ENCODE measurements at regions not wholly inside any gene's neighbourhood (a gene's known extent, or its start where the extent isn't known, plus 50 kb on each side); places are given as distances from the start of the nearest gene placed in this dataset.

- TF ChIP-seq, protein P1, sequence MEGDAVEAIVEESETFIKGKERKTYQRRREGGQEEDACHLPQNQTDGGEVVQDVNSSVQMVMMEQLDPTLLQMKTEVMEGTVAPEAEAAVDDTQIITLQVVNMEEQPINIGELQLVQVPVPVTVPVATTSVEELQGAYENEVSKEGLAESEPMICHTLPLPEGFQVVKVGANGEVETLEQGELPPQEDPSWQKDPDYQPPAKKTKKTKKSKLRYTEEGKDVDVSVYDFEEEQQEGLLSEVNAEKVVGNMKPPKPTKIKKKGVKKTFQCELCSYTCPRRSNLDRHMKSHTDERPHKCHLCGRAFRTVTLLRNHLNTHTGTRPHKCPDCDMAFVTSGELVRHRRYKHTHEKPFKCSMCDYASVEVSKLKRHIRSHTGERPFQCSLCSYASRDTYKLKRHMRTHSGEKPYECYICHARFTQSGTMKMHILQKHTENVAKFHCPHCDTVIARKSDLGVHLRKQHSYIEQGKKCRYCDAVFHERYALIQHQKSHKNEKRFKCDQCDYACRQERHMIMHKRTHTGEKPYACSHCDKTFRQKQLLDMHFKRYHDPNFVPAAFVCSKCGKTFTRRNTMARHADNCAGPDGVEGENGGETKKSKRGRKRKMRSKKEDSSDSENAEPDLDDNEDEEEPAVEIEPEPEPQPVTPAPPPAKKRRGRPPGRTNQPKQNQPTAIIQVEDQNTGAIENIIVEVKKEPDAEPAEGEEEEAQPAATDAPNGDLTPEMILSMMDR (IDR thresholded peaks at IDR 0.05; ENCODE audit: insufficient read depth in 1 of 2, low read depth in 1 of 2, low read length in 1 of 2, severe bottlenecking in 1 of 2, unreplicated experiment in 1 of 2), result no peak
- POLR2A ChIA-PET, result no interaction called here
- no peaks in the 10 kb centered on the region for H3K36me3 Mint-ChIP-seq (ENCODE audit: insufficient read depth, unreplicated experiment)
- H3K9me3 Mint-ChIP-seq (ENCODE audit: unreplicated experiment), result no peaks in the 10 kb centered on the region
- Histone ChIP-seq H3K36me3 (ENCODE audit: control insufficient read depth, insufficient read depth, low read length) (no peaks in the 10 kb centered on the region), H3K9me3 (0 out of 2 replicates have a peak, but pooled peaks cover 2% of the 10 kb centered on the region), H3K4me3 (ENCODE audit: low read depth, low read length) (no peak overlapping the region), H3K27me3 (replicated peaks; ENCODE audit: control insufficient read depth, insufficient read depth, low read length) (no peaks in the 10 kb centered on the region), H3K4me1 (peaks cover 22% of the 10 kb centered on the region)
- BruUV-seq (replicated peaks), result no TSS peak
- H3K27me3 Mint-ChIP-seq (ENCODE audit: insufficient read depth, unreplicated experiment), result no peaks in the 10 kb centered on the region
- H3K4me1 Mint-ChIP-seq (ENCODE audit: low read depth, unreplicated experiment), result peaks cover 22% of the 10 kb centered on the region
- intact Hi-C loops (cut with micrococcal nuclease; ENCODE audit: unreplicated experiment), result loop anchor here (5.0 to 10.0 kb wide), 3 partner anchors 118 to 524 kb away; no protein-coding TSS in a partner anchor
- no peak overlapping the region for H3K27ac Mint-ChIP-seq (ENCODE audit: unreplicated experiment)
- no peak overlapping the region for H3K4me3 Mint-ChIP-seq (ENCODE audit: unreplicated experiment)
- no peak for DNase-seq
- CTCF ChIA-PET, result no interaction called here
Measured at GRCh38 chr13:40060296-40061007, 405.0 kb downstream of the COG6 start.

DNA sequence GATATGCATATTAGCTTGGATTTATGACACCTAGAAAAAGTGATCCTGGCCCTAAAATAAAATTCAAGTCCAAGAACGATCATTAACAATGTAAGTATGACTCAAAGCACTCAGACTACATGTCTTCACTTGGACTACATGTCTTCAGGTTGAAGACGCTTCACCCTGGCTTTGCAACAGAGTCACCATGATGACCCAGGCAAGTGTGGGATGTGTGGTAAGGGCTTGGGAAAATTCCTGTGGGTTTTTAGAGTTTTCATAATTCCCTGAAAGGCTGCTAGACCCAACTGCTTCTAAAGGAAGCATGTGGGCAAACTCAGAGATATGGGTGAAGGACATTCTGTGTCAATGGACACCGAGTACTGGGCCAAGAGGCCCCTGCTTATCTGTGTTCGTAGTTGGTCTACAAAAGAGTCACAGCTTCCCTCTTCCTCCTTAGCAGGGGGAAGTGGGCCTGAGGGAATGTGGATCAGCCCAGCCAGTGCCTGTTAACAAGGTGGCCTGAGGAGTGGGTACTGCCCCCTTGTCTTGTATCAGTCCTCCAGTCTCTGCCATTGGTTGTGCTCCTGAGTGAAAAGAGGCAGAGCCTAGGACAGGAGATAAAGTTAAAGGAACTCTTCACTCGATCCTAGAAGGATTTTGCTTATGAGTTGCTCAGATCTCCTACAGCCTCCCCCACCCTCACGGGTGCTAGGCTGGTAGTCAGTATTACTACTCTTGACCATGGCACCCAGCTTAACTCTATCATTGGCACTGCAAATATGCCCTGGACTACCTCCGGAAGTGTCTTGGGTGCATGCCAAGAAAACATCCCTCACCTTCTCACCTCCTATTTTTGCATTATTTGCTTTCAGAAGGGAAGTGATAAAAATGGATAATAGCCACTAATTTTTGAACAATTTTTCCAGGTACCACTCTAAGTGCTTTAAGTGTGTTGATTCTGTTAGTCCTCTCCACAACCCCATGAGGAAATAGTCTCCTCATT is 406.3 kb downstream of the COG6 start:
- H3K4me3 Mint-ChIP-seq (ENCODE audit: unreplicated experiment), result no peak overlapping the region
- peaks cover 22% of the 10 kb centered on the region for H3K4me1 ChIP-seq
- no peaks in the 10 kb centered on the region for H3K9me3 Mint-ChIP-seq (ENCODE audit: unreplicated experiment)
- no peaks in the 10 kb centered on the region for H3K36me3 ChIP-seq (ENCODE audit: control insufficient read depth, insufficient read depth, low read length)
- POLR2A ChIA-PET, result no interaction called here
- intact Hi-C loops (cut with micrococcal nuclease; ENCODE audit: unreplicated experiment), result loop anchor here (5.0 to 10.0 kb wide), 3 partner anchors 119 to 523 kb away; no protein-coding TSS in a partner anchor
- no peaks in the 10 kb centered on the region for H3K27me3 Mint-ChIP-seq (ENCODE audit: insufficient read depth, unreplicated experiment)
- H3K4me1 Mint-ChIP-seq (ENCODE audit: low read depth, unreplicated experiment), result peaks cover 22% of the 10 kb centered on the region
- H3K4me3 ChIP-seq (ENCODE audit: low read depth, low read length), result no peak overlapping the region
- no peak for DNase-seq
- 0 out of 2 replicates have a peak, but pooled peaks cover 2% of the 10 kb centered on the region for H3K9me3 ChIP-seq
- BruUV-seq (replicated peaks), result no TSS peak
- no peak overlapping the region for H3K27ac Mint-ChIP-seq (ENCODE audit: unreplicated experiment)
- no peaks in the 10 kb centered on the region for H3K36me3 Mint-ChIP-seq (ENCODE audit: insufficient read depth, unreplicated experiment)
- CTCF ChIA-PET, result no interaction called here
- H3K27me3 ChIP-seq (replicated peaks; ENCODE audit: control insufficient read depth, insufficient read depth, low read length), result no peaks in the 10 kb centered on the region
- TF ChIP-seq, protein P1 (IDR thresholded peaks at IDR 0.05; ENCODE audit: insufficient read depth in 1 of 2, low read depth in 1 of 2, low read length in 1 of 2, severe bottlenecking in 1 of 2, unreplicated experiment in 1 of 2), result no peak

DNA sequence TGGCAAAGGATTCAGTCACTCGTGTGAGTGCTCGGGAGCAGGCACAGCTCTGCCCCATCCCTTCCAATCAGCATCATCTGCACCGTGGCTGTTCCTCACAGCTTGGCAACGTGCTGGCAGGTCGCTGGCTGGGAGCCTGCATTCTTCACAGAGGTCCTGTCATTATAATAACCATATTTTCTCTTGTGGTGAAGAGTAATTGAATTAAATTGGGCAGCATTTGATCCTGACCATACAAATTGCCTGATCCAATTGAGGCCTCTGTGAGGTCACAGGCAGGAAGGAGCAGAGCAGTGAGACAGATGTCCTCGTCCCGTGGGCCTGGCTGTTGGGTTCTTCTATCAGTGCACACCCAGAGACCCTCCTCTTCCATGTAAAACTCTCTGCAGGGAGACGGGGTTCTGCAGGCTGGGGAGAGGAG is 407.8 kb downstream of the COG6 start:
- H3K27ac Mint-ChIP-seq (ENCODE audit: unreplicated experiment), result no peak overlapping the region
- H3K4me3 Mint-ChIP-seq (ENCODE audit: unreplicated experiment), result peak overlapping the region; percentile 59
- H3K9me3 ChIP-seq, result 0 out of 2 replicates have a peak, but pooled peaks cover 2% of the 10 kb centered on the region
- H3K9me3 Mint-ChIP-seq (ENCODE audit: unreplicated experiment), result no peaks in the 10 kb centered on the region
- ChIA-PET CTCF (interaction anchor here (1.0 to 1.9 kb wide), 2 partner anchors 121 to 620 kb away, joined by 3 to 5 read pairs; no protein-coding TSS in a partner anchor), POLR2A (no interaction called here)
- H3K27me3 Mint-ChIP-seq (ENCODE audit: insufficient read depth, unreplicated experiment), result no peaks in the 10 kb centered on the region
- no peak overlapping the region for H3K4me3 ChIP-seq (ENCODE audit: low read depth, low read length)
- no peaks in the 10 kb centered on the region for H3K36me3 ChIP-seq (ENCODE audit: control insufficient read depth, insufficient read depth, low read length)
- DNase-seq, result no peak
- no peaks in the 10 kb centered on the region for H3K27me3 ChIP-seq (replicated peaks; ENCODE audit: control insufficient read depth, insufficient read depth, low read length)
- TF ChIP-seq, protein P1 (IDR thresholded peaks at IDR 0.05; ENCODE audit: insufficient read depth in 1 of 2, low read depth in 1 of 2, low read length in 1 of 2, severe bottlenecking in 1 of 2, unreplicated experiment in 1 of 2), result no peak
- peaks cover 22% of the 10 kb centered on the region for H3K4me1 Mint-ChIP-seq (ENCODE audit: low read depth, unreplicated experiment)
- no peaks in the 10 kb centered on the region for H3K36me3 Mint-ChIP-seq (ENCODE audit: insufficient read depth, unreplicated experiment)
- H3K4me1 ChIP-seq, result peaks cover 22% of the 10 kb centered on the region
- no TSS peak for BruUV-seq (replicated peaks)
- intact Hi-C loops (cut with micrococcal nuclease; ENCODE audit: unreplicated experiment), result loop anchor here (5.0 to 10.0 kb wide), 3 partner anchors 121 to 522 kb away; no protein-coding TSS in a partner anchor

Data from Caco-2 (cell line).